RWPE1 (cell line): ENCODE measurements at regions not wholly inside any gene's neighbourhood (a gene's known extent, or its start where the extent isn't known, plus 50 kb on each side); places are given as distances from the start of the nearest gene placed in this dataset.
A peak's percentile ranks its signal among the peaks of the same experiment; 100 is the strongest.

ENCODE experiments used
- CTCF ChIA-PET: fragments of 350-600 bp; sonication (Branson Sonifier 250); formaldehyde crosslinking; extraction: SDS; loops from one replicate; lab custom pipeline; 2021; lab: Yijun Ruan, JAX
- POLR2A ChIA-PET: fragments of 400-600 bp; formaldehyde crosslinking; extraction: SDS; loops from one replicate; lab custom pipeline; 2020; ENCODE audit warnings: antibody characterized with exemption; ENCODE audit not compliant: low non-redundant PET; lab: Yijun Ruan, JAX
- DNase-seq: peaks from one replicate; pipeline ENCODE4 v3.0.0; 2012; ENCODE audit warnings: low spot score
- H3K27ac ChIP-seq: fragments of 450-650 bp; 2 replicates; pipeline ENCODE4 v1.5.1; 2017
- TF ChIP-seq, protein P1 (sequence below): fragments of 450-650 bp; conservative IDR thresholded peaks from 2 replicates; pipeline ENCODE4 v1.5.1; 2017; ENCODE audit warnings: low read depth, mild to moderate bottlenecking

DNA sequence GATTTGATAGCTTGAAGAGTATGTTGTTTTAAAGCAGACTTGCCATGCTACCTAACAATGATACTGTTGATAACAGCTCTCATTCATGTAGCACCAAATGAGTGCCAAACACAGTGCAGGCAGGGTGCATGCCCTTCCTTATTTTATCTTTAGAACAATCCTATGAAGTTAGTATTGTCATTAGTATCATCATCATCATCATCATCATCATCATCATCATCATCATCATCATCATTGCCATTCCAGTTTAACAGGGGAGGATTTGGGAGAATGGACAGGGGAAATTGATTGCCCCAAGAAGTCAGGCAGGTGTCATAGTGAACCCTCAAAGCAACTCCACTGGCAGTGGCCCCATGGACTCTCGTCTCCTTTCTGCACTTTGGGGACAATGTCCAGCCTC, 734.9 kb downstream of the VRK1 start:
- no peak for DNase-seq
- TF ChIP-seq, protein P1, sequence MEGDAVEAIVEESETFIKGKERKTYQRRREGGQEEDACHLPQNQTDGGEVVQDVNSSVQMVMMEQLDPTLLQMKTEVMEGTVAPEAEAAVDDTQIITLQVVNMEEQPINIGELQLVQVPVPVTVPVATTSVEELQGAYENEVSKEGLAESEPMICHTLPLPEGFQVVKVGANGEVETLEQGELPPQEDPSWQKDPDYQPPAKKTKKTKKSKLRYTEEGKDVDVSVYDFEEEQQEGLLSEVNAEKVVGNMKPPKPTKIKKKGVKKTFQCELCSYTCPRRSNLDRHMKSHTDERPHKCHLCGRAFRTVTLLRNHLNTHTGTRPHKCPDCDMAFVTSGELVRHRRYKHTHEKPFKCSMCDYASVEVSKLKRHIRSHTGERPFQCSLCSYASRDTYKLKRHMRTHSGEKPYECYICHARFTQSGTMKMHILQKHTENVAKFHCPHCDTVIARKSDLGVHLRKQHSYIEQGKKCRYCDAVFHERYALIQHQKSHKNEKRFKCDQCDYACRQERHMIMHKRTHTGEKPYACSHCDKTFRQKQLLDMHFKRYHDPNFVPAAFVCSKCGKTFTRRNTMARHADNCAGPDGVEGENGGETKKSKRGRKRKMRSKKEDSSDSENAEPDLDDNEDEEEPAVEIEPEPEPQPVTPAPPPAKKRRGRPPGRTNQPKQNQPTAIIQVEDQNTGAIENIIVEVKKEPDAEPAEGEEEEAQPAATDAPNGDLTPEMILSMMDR, result no peak
- no peak overlapping the region for H3K27ac ChIP-seq
- ChIA-PET POLR2A (no interaction called here), CTCF (no interaction called here)

DNA sequence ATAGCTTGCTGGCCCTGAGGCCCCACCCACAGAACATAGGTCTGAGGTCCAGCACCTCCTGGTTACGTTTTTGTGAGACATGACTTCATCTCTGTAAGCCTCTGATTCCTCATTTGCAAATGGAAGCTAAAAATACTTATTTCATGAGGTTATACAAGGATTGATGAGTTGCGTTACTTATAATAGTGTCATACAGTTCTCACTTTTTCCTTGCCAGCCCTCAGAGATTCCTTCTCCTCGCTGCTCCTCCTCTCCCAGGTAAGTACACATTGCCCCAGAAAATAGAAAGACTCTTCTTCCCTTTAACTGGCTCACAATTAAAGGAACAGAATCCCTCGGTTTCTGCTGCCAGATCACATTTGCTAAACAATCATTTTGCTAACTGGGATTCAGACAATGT, 739.2 kb downstream of the VRK1 start:
- no peak for DNase-seq
- ChIA-PET CTCF (no interaction called here), POLR2A (no interaction called here)
- H3K27ac ChIP-seq, result no peak overlapping the region
- TF ChIP-seq, protein P1, result no peak

DNA sequence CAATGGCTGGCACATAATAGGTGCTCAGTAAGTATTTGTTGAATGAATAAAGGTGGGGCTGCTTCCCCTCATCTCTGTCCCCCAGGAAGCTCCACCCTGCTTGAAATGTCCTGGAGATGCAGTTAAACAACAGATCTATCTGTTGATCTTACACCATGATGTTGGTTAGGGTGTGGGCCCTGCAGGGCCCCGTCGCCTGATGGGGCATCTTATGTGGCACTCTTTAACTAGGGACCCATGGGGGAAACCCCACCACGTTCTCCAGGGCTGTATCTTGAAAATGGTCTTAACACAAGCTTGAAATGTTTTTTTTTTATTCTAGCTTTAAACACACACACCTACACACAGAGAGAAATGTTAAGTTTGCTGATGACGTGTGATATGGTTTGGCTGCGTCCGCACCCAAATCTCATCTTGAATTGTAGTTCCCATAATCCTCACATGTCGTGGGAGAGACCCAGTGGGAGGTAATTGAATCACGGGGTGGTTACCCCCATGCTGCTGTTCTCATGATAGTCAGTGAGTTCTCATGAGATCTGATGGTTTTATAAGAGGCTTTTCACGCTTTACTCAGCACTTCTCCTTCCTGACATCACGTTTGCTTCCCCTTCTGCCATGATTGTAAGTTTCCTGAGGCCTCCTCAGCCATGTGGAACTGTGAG, 741.7 kb downstream of the VRK1 start:
- POLR2A ChIA-PET, result no interaction called here

DNA sequence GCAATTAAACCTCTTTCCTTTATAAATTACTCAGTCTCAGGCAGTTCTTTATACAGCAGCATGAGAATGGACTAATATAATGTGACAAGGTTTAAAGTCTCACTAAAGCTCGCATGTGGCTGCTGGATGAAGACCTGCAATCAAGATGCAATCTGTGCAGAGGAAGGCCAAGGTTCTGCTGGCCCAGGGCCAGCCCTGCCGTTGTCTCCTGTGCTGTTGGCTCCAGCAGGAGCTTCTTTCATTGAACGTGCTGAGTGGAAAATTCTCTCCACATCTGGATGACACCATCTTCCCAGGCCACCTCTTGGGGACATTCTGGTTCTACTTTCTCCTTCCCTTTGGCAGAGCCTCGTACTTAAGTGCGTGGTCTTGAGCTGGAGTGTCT, 742.2 kb downstream of the VRK1 start:
- TF ChIP-seq, protein P1, result no peak

More for the DNA sequence above, 741.7 kb downstream of the VRK1 start:
- CTCF ChIA-PET, result no interaction called here
- no peak for DNase-seq
- TF ChIP-seq, protein P1, result no peak
- H3K27ac ChIP-seq, result no peak overlapping the region

DNA sequence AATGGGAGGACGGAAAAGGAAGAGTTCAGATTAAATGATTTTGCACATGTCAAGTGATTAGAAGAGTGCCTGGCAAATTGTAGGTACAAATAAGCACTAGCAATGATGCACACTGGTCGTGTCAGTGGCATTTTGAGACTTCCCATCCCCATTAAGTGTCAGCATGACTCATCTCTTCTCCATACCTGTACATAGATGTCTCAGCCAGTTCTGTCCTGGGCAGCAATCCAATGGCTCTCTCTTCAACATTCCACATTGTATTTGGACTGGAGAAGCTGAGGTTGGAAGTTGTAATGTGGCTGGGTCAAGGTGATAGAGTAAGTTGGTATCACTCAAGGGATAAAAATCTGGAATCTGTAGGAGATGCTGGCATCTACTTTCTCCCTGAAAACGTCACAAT, 742.7 kb downstream of the VRK1 start:
- no peak overlapping the region for H3K27ac ChIP-seq
- CTCF ChIA-PET, result no interaction called here
- TF ChIP-seq, protein P1, result no peak
- DNase-seq, result peak; percentile 26
- POLR2A ChIA-PET, result no interaction called here

More for the DNA sequence above, 742.2 kb downstream of the VRK1 start:
- H3K27ac ChIP-seq, result no peak overlapping the region
- ChIA-PET CTCF (no interaction called here), POLR2A (no interaction called here)
- no peak for DNase-seq

DNA sequence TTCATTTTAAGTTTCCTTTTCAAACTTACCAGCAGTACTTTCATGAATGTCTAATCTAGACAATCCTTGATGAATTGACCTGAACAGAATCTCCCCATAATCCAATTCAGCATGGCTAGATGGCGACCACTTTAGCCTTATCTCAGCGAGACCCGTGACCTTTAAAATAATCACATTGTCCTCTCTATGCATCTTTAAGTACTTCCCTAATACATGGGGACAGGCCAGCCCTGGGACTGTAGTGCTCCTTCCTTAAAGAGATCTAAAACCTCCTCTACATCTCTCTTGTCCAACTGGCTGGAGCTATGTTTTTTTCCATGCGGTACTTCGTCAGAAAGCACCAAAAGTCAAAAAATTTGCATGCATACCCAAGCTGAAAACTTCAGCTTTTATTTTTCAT, 746.0 kb downstream of the VRK1 start:
- ChIA-PET POLR2A (no interaction called here), CTCF (no interaction called here)
- TF ChIP-seq, protein P1, result no peak
- DNase-seq, result no peak
- H3K27ac ChIP-seq, result no peak overlapping the region
